Dermis blood vessel endothelial cell (primary cell): ENCODE measurements at regions not wholly inside any gene's neighbourhood (a gene's known extent, or its start where the extent isn't known, plus 50 kb on each side); places are given as distances from the start of the nearest gene placed in this dataset.
"Not testable (repeated sequence)": the region's sequence is repeated elsewhere in the genome, so short reads cannot be mapped to it uniquely, and the experiment has no call there.

Source experiments
- DNase-seq: peaks from one replicate; pipeline ENCODE4 v3.0.0; 2010

- DNase-seq = not testable (repeated sequence)
Observed at GRCh38 chr5:176018598-176018997, 50.5 kb upstream of the THOC3 start.

DNA sequence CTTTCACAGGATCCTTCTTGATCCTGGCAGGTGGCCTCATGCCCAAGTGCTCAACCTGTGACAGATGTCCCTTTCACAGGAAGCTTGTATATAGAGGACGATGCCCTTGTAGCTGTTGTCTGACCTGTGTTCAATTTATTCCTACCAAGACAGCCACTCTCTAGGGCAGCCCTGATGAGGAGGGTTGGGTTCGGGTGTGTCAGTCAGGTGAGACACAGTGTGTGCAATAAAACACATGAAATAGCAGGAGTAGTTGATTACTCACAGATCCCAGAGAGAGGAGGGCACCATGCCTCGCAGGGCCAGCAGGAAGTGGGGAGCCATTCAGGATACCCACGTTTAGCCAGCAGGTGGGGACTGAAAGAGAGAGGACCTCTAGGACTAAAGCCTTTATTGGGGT, 52.7 kb upstream of the THOC3 start:
- DNase-seq = not testable (repeated sequence)

GRCh38 chr5:176023535-176023934, 55.4 kb upstream of the THOC3 start:
- not testable (repeated sequence) for DNase-seq

GRCh38 chr5:176029445-176029844, 61.3 kb upstream of the THOC3 start:
- DNase-seq = not testable (repeated sequence)

GRCh38 chr5:176030361-176031117, 62.4 kb upstream of the THOC3 start:
- not testable (repeated sequence) for DNase-seq

- DNase-seq = not testable (repeated sequence)
Observed at GRCh38 chr5:176031118-176031510, 63.0 kb upstream of the THOC3 start.

GRCh38 chr5:176033186-176033585, 65.1 kb upstream of the THOC3 start:
- DNase-seq = not testable (repeated sequence)

DNA sequence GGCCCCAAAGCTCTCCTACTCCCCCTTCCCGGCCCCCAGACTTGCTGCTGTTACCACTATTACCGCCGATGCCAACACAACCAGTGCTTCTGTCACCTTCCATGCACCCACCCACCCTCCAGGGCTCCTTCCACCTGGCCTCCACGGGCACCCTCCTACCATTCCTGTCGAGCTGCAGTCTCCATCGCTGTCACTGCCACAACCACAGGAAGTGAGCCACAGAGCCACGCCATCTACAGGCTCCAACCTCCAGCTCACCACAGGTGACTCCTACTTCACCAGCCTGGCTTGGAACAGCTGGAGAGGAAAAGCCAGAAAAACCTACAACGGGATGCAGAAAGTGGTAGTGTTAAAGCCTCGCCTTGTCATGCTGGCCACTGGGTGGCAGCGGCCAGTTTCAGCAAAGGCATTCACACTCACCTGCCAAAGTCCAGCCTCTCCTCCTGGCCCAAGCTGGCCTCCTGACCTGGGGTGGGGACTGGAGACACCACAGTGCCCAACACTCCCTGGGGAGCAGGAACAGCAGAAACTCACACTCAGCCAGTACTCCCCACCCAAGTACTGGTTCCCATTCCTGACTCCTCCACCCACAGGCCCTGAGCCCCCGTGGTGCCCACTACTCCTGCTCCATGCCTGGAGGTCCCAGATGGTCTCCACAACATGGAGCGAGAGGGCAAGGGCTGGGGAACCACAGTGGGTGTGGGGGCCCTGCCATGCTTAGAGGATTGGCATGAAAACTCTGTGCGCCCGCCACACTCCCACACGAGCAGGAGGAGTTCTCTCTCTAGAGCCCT, 66.5 kb upstream of the THOC3 start:
- DNase-seq = not testable (repeated sequence)

DNA sequence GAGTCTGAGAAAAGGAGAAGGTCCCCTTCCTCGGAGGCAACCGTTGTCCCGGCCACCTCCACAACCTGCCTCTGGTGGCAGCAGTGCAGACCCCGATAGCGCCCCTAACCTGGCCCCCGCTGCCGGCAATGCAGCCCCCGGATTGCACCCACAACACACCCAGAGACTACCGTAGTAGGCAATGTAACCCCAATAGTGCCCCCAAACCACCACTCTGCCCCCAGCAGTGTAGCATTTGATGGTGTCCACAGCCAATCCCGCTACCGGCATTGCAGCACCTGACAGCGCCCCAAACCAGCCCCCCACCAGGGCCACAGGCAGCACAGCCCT, 67.1 kb upstream of the THOC3 start:
- not testable (repeated sequence) for DNase-seq

DNA sequence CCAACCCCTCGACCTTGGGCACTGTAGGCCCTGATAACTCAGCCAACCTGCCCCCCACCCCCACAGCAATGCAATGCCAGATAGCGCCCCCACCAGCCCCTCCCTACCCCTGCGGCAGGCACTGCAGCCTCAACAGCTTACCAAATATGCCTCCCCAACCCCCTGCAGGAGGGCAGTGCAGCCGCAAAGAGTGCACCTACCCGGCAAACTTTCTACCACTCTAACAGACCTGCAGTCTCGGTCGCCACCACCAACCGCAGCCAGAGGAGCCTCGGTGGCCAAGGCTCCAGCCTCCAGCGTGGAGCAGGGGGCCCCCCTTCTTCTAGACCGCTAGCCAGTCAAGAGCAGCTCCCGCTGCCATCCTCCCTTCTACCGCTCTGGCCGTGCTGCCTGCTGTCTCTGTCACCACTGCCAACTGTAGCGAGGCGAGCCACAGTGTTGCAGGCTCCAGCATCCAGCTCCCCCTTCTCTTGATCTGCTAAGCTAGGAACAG, 67.7 kb upstream of the THOC3 start:
- DNase-seq = not testable (repeated sequence)

DNA sequence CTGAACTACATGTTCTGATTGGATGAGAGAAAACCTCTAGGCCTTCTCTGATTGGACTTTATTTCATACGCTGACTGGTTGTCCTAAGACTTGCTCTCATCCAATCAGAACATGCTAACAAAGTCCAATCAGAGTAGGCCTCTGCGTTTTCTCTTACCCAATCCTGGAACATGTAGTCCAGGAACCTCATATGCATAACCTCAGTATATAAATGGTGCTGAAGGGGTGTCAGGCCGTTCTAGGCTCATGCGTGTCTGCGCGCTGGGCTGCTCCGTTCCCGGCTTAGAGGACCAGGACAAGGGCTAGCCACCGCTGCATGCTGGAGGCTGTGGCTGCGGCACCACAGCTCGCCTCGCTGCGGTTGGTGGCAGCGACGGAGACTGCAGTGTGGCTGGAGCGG, 68.3 kb upstream of the THOC3 start:
- DNase-seq = not testable (repeated sequence)

- not testable (repeated sequence) for DNase-seq
Observed at GRCh38 chr5:176037190-176037589, 69.1 kb upstream of the THOC3 start.

- not testable (repeated sequence) for DNase-seq
Observed at GRCh38 chr5:176040105-176040801, 72.1 kb upstream of the THOC3 start.

GRCh38 chr5:176041248-176041994, 73.3 kb upstream of the THOC3 start:
- not testable (repeated sequence) for DNase-seq

DNA sequence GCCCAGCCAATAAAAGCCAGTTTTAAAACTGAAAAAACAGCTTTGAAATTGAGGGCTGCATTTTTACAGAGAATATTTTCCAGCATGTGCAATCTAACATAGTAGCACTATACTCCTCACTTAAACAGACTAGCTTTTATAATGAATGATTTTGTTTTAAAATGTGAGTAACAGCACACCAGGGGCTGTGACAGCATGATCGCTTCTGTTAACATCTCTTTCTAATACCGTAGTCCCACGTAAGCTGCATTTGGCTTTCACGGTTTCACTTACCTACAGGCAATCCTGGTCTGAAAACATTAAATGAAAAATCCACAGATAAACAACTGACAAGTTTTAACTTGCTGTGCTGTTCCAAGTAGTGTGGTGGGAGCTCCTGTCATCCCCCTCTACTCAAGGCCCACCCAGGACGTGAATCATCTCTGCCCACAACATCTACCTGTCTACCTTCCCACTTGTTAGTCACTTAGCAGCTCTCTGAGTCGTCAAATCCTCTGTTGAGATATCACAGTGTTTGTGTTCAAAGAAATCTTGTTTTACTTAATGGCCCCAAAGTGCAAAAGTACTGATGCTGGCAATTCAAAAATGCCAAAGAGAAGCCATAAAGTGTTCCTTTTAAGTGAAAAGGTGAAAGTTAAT, 74.0 kb upstream of the THOC3 start:
- DNase-seq = not testable (repeated sequence)

GRCh38 chr5:176043252-176043829, 75.2 kb upstream of the THOC3 start:
- not testable (repeated sequence) for DNase-seq

DNA sequence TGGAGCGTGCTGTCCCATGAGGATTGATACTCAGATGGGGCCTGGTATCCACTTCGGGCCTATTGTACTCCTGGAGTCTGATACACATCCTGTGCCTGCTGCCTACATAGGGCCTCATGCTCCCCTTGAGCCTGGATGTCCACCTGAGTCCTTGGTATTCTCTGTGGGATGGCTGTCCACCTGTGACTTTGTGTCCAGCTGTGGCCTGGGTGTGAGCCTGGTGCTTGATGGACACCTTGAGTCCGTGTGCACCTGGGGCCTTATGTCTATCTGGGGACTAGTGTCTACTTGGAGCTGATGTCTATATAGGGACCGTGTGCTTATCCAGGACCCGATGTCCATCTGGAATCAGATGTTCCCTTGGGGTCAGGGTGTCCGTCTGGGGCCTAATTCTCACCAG, 75.9 kb upstream of the THOC3 start:
- not testable (repeated sequence) for DNase-seq

DNA sequence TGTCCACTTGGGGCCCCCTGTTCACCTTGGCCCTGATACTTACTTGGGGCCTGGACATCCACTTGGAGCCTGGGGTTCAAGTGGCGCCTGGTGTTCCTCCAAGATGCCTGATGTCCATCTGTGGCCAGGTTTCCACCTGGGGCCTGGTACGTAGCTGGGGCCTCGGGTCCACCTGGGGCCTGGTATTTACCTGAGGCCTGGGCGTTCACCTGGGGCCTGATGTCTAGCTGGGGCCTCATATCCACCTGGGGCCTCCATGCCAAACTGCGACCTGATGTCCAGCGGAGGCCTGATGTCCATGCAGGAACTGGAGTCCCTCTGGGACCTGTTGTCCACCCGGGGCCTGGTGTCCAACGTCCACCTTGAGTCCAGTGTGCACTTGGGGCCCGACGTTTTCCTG, 76.3 kb upstream of the THOC3 start:
- DNase-seq = not testable (repeated sequence)

- not testable (repeated sequence) for DNase-seq
Observed at GRCh38 chr5:176045442-176045841, 77.3 kb upstream of the THOC3 start.

DNA sequence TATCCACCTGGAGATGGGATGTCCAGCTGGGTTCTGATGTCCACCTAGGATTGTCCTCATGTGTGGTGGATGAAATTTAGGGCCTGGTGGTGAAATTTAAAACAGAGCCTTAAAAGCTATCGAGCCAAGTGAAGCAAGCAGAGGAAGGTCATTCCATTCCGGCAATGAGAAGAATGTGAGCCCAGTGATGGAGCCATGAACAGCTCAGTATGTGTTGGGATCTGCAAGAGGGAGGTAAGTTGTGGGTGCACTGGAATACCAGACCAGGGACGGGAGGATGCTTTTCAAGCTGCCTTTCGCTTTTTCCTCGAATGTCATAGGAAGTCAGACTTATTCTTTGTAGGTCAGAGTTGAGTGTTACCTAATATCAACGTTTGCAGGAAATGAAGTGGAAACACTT, 80.6 kb upstream of the THOC3 start:
- DNase-seq = not testable (repeated sequence)

DNA sequence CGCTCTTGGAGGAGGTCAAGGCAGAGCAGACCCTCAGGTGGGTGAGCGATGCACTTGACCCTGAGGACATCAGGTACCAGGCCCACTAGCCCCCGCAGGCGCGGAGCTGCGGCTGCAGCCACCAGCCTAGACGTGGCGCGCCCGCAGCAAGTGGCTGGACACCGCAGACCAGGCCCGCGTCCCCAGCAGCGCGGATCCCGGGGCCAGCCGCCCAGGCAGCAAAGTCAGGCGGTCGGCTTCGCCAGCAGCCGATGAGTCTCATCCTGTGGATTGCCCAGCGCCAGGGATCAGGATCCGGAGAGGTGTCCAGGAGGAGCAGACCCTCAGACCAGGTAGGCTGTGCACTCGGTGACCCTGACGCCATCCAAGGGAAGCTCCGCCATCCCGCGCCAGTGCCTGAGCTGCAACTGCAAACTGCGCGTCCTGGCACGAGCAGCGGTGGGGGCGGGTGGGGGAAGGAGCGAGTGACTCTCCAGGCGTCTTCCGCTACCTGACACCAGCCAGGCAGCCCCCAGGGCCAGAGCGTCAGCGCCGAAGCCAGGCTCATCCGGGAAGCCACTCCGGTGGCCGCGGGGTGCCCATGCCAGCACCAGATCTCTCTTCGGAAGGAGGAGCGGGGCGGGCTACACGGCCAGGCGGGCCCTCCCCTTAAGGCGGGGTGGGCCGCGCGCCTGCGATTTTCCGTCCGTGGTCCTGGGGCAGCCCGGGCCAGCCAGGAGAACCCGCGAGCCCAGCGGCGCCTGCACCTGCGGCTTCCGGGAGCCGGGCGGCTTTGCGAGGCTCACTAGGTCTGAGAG, 92.6 kb upstream of the THOC3 start:
- not testable (repeated sequence) for DNase-seq
